Activated CD4-positive, alpha-beta memory T cell treated with anti-CD3 and anti-CD28 coated beads for 36 hours (primary cell): ENCODE measurements at regions not wholly inside any gene's neighbourhood (a gene's known extent, or its start where the extent isn't known, plus 50 kb on each side); places are given as distances from the start of the nearest gene placed in this dataset.

Experiments used
- CTCF ChIA-PET: fragments of 350-600 bp; sonication (Branson Sonifier 250); formaldehyde crosslinking; loops from one replicate; lab custom pipeline; 2021; ENCODE audit warnings: antibody characterized with exemption, inconsistent platforms; lab: Charles Lee
- POLR2A ChIA-PET: fragments of 350-600 bp; sonication (Branson Sonifier 250); formaldehyde crosslinking; loops from one replicate; lab custom pipeline; 2021; ENCODE audit warnings: antibody characterized with exemption; lab: Charles Lee
- DNase-seq: peaks from one replicate; pipeline ENCODE4 v3.0.0-alpha.2; 2020
- H3K27ac Mint-ChIP-seq: one replicate; pipeline ENCODE4 v1.8.0; 2021; ENCODE audit warnings: mixed read lengths
- H3K27me3 Mint-ChIP-seq: one replicate; pipeline ENCODE4 v1.8.0; 2021; ENCODE audit warnings: mixed read lengths
- H3K36me3 Mint-ChIP-seq: one replicate; pipeline ENCODE4 v1.8.0; 2021; ENCODE audit warnings: mixed read lengths
- H3K4me1 Mint-ChIP-seq: one replicate; pipeline ENCODE4 v1.8.0; 2021; ENCODE audit warnings: low read depth, mixed read lengths
- H3K4me3 Mint-ChIP-seq: one replicate; pipeline ENCODE4 v1.8.0; 2021; ENCODE audit warnings: mild to moderate bottlenecking, mixed read lengths
- H3K9me3 Mint-ChIP-seq: one replicate; pipeline ENCODE4 v1.8.0; 2021; ENCODE audit warnings: mixed read lengths
- intact Hi-C: fragments of 100-400 bp; cut with micrococcal nuclease; formaldehyde crosslinking; loops from one replicate; pipeline ENCODE4 v1.15.1; 2023

DNA sequence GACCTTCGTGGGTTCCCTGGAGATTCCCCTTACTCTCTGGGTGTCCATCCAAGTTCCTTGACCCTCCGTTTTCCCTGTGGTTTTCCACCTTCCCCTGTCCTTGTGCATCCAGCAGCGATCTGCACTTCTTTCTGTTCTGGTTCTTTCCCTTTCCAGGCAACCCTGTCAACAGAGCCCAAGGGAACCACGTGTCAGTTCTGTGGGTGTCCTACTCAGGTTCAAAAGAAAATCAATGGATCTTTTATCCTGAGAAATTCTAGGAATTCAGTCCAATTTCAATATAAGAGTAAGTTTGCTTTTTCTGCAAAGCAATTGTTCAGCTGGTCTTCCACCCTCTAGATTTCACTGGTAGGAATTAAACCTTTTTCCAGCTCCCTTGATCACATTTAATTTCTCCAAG lies 1394.8 kb upstream of the SLC10A2 start:
- ChIA-PET POLR2A (no interaction called here), CTCF (no interaction called here)
- intact Hi-C loops, result no loop called here
- Mint-ChIP-seq H3K36me3 (no peaks in the 10 kb centered on the region), H3K9me3 (no peaks in the 10 kb centered on the region), H3K27me3 (no peaks in the 10 kb centered on the region), H3K4me1 (no peaks in the 10 kb centered on the region), H3K4me3 (no peak overlapping the region), H3K27ac (no peak overlapping the region)
- DNase-seq, result no peak

GRCh38 chr13:104460554-104460953 lies 1394.3 kb upstream of the SLC10A2 start:
- Mint-ChIP-seq H3K27me3 (no peaks in the 10 kb centered on the region), H3K9me3 (no peaks in the 10 kb centered on the region), H3K4me3 (no peak overlapping the region), H3K4me1 (no peaks in the 10 kb centered on the region), H3K27ac (no peak overlapping the region), H3K36me3 (no peaks in the 10 kb centered on the region)
- intact Hi-C loops, result no loop called here
- ChIA-PET CTCF (no interaction called here), POLR2A (no interaction called here)
- DNase-seq, result no peak

GRCh38 chr13:104450006-104450405 lies 1383.8 kb upstream of the SLC10A2 start:
- ChIA-PET POLR2A (no interaction called here), CTCF (no interaction called here)
- Mint-ChIP-seq H3K27ac (no peak overlapping the region), H3K4me1 (no peaks in the 10 kb centered on the region), H3K9me3 (peaks cover 20% of the 10 kb centered on the region), H3K36me3 (no peaks in the 10 kb centered on the region), H3K27me3 (no peaks in the 10 kb centered on the region), H3K4me3 (no peak overlapping the region)
- intact Hi-C loops, result no loop called here
- no peak for DNase-seq

DNA sequence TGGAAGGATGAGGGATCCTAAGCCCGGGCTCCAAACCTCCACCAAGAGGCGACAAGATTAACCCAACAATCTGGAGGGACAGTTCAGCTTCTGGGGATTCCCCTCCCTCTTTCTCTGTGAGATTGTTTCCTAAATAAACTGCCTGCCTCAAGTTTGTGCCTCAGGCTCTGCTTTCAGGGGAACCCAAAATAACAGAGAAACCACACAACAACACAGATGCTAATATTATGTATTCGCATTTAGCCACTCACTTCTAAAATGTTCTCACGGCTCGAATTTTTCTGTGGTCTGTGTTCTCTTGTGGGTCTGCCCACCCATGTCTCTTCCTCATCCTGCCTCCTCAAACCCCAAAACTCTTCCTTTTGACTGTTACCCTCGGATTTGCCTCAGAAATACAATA lies 1381.1 kb upstream of the SLC10A2 start:
- Mint-ChIP-seq H3K9me3 (peaks cover 15% of the 10 kb centered on the region), H3K36me3 (no peaks in the 10 kb centered on the region), H3K4me3 (no peak overlapping the region), H3K4me1 (no peaks in the 10 kb centered on the region), H3K27me3 (no peaks in the 10 kb centered on the region), H3K27ac (no peak overlapping the region)
- no peak for DNase-seq
- ChIA-PET POLR2A (no interaction called here), CTCF (no interaction called here)
- intact Hi-C loops, result no loop called here

GRCh38 chr13:104442536-104442935 lies 1376.3 kb upstream of the SLC10A2 start:
- no peak for DNase-seq
- H3K4me1 Mint-ChIP-seq, result no peaks in the 10 kb centered on the region
- H3K36me3 Mint-ChIP-seq, result no peaks in the 10 kb centered on the region
- CTCF ChIA-PET, result no interaction called here
- H3K9me3 Mint-ChIP-seq, result peaks cover 5% of the 10 kb centered on the region
- H3K27me3 Mint-ChIP-seq, result no peaks in the 10 kb centered on the region
- H3K4me3 Mint-ChIP-seq, result no peak overlapping the region
- no peak overlapping the region for H3K27ac Mint-ChIP-seq
- intact Hi-C loops, result no loop called here
- POLR2A ChIA-PET, result no interaction called here

GRCh38 chr13:104436555-104436954 lies 1370.3 kb upstream of the SLC10A2 start:
- H3K4me1 Mint-ChIP-seq, result no peaks in the 10 kb centered on the region
- ChIA-PET CTCF (no interaction called here), POLR2A (no interaction called here)
- H3K27me3 Mint-ChIP-seq, result no peaks in the 10 kb centered on the region
- no peak overlapping the region for H3K4me3 Mint-ChIP-seq
- intact Hi-C loops, result no loop called here
- H3K9me3 Mint-ChIP-seq, result no peaks in the 10 kb centered on the region
- H3K27ac Mint-ChIP-seq, result no peak overlapping the region
- H3K36me3 Mint-ChIP-seq, result no peaks in the 10 kb centered on the region
- DNase-seq, result no peak

GRCh38 chr13:104431895-104432294 lies 1365.7 kb upstream of the SLC10A2 start:
- Mint-ChIP-seq H3K9me3 (peaks cover 3% of the 10 kb centered on the region), H3K4me3 (no peak overlapping the region), H3K27ac (no peak overlapping the region), H3K4me1 (no peaks in the 10 kb centered on the region), H3K36me3 (no peaks in the 10 kb centered on the region), H3K27me3 (no peaks in the 10 kb centered on the region)
- ChIA-PET CTCF (no interaction called here), POLR2A (no interaction called here)
- no peak for DNase-seq
- intact Hi-C loops, result no loop called here

DNA sequence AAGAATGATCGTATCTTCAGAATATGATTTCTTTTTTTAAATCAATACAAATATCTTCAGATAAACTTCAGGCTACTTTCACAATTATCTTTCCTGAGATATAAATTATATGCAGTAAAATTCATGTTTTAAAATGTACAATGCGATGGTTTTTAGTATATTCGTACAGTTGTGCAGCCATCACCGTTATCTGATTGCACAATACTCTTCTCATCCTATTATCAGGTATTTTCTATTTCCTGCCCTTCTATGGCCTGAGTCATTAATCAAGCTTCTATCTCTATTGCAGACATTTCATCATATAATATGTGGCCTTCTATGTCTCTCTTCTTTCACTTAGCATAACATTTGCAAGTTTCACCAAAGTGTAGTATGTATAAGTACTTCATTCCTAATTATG lies 1360.2 kb upstream of the SLC10A2 start:
- Mint-ChIP-seq H3K27me3 (no peaks in the 10 kb centered on the region), H3K27ac (no peak overlapping the region), H3K4me3 (no peak overlapping the region), H3K4me1 (no peaks in the 10 kb centered on the region), H3K9me3 (peaks cover 7% of the 10 kb centered on the region), H3K36me3 (no peaks in the 10 kb centered on the region)
- ChIA-PET CTCF (no interaction called here), POLR2A (no interaction called here)
- intact Hi-C loops, result no loop called here
- no peak for DNase-seq

GRCh38 chr13:104422668-104423067 lies 1356.5 kb upstream of the SLC10A2 start:
- no peaks in the 10 kb centered on the region for H3K27me3 Mint-ChIP-seq
- no peak overlapping the region for H3K4me3 Mint-ChIP-seq
- H3K9me3 Mint-ChIP-seq, result peaks cover 6% of the 10 kb centered on the region
- H3K36me3 Mint-ChIP-seq, result no peaks in the 10 kb centered on the region
- H3K27ac Mint-ChIP-seq, result no peak overlapping the region
- DNase-seq, result no peak
- ChIA-PET POLR2A (no interaction called here), CTCF (no interaction called here)
- intact Hi-C loops, result no loop called here
- no peaks in the 10 kb centered on the region for H3K4me1 Mint-ChIP-seq

DNA sequence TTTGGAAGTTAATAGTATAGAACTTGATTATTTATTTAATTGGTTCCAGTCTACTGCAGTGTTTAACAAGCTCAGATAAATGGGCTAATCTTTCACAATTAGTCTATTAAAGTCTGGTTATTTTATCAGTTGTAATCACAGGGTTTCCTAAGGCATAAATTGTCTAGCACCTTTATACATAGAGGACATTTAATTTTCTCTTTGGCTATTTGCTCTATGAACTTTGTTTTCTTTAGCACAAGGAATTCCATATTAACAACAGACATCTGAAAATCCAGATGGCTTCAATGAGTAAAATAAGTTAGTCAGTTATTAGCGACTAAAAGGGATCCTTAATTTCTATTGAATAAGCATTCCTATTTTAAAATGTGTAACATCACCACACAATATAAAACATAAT lies 1350.8 kb upstream of the SLC10A2 start:
- no peak overlapping the region for H3K27ac Mint-ChIP-seq
- H3K4me3 Mint-ChIP-seq, result no peak overlapping the region
- no peak for DNase-seq
- H3K27me3 Mint-ChIP-seq, result no peaks in the 10 kb centered on the region
- intact Hi-C loops, result no loop called here
- H3K4me1 Mint-ChIP-seq, result no peaks in the 10 kb centered on the region
- H3K9me3 Mint-ChIP-seq, result peaks cover 2% of the 10 kb centered on the region
- H3K36me3 Mint-ChIP-seq, result no peaks in the 10 kb centered on the region
- CTCF ChIA-PET, result no interaction called here
- POLR2A ChIA-PET, result no interaction called here

DNA sequence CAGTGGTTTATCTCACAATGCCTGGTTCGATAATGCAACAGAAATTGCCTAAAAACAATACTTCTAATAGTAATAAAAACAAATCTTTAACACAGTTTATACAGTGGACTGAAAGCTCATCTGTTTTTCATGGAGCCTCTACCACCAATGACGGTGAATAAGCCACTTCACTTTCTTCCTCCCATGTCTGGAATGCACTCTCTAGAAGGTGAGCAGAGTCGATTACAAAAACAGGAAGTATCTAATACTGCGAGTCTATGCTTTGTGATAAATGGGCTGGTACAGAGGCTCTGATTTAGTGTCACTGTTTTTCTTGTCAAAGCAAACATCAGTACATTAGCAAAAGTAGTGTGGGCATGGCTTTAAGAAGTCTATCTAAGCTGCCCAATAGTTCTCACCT lies 1348.6 kb upstream of the SLC10A2 start:
- H3K27ac Mint-ChIP-seq, result no peak overlapping the region
- no peaks in the 10 kb centered on the region for H3K4me1 Mint-ChIP-seq
- H3K4me3 Mint-ChIP-seq, result no peak overlapping the region
- peaks cover 2% of the 10 kb centered on the region for H3K9me3 Mint-ChIP-seq
- DNase-seq, result no peak
- intact Hi-C loops, result no loop called here
- no peaks in the 10 kb centered on the region for H3K27me3 Mint-ChIP-seq
- ChIA-PET POLR2A (no interaction called here), CTCF (no interaction called here)
- H3K36me3 Mint-ChIP-seq, result no peaks in the 10 kb centered on the region

DNA sequence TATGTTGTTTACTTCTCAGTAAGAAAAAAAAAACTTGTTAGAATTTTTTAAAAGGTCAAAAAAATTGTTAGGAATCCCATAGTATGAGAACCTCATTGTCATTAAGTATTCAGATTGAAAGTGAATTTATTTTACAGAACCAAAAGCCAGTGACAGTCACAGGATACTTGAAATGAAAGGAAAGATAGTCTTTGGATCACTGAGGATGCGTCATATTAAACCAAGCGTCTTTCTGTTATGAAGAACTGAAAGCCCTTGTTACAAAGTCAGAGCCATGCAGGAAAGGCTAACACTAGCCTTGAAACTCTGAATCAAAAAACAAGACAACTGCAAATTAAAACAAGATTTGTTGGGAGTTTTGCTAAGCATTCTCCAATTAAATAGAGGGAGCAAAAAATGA lies 1348.0 kb upstream of the SLC10A2 start:
- intact Hi-C loops, result no loop called here
- H3K9me3 Mint-ChIP-seq, result peaks cover 2% of the 10 kb centered on the region

DNA sequence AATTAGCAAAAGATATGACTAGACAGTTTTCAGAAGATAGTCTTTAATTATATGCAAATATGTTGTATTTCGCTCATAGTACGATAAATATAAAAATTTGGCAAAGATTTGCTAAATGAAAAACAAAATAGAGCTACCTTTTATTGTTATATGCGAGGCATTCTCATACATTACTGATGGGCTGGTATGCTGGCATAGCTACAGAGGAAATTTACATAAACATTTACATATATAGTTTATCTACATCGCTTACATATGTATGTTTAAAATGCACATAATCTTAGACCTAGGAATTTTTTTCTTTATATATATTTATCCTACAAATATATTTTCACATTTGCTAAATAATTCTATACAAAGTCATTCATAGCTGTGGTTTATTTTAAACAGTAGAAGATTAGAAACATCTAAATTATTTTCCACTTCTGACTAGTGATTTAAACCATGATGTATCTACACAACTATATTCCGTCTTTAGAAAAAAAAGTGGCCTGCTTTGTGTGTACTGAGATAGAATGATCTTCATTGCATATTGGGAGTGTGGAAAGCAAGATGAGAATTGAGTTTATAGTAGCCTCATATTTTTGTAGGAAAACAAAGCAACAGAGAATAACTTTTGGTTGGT lies 1345.0 kb upstream of the SLC10A2 start:
- H3K27me3 Mint-ChIP-seq, result no peaks in the 10 kb centered on the region
- ChIA-PET CTCF (no interaction called here), POLR2A (no interaction called here)
- intact Hi-C loops, result no loop called here
- H3K36me3 Mint-ChIP-seq, result no peaks in the 10 kb centered on the region
- H3K9me3 Mint-ChIP-seq, result peaks cover 3% of the 10 kb centered on the region
- DNase-seq, result no peak
- no peak overlapping the region for H3K27ac Mint-ChIP-seq
- H3K4me1 Mint-ChIP-seq, result no peaks in the 10 kb centered on the region
- H3K4me3 Mint-ChIP-seq, result no peak overlapping the region

More for the DNA sequence above, 1348.0 kb upstream of the SLC10A2 start:
- H3K27ac Mint-ChIP-seq, result no peak overlapping the region
- H3K4me3 Mint-ChIP-seq, result no peak overlapping the region
- DNase-seq, result no peak
- ChIA-PET CTCF (no interaction called here), POLR2A (no interaction called here)
- H3K27me3 Mint-ChIP-seq, result no peaks in the 10 kb centered on the region
- no peaks in the 10 kb centered on the region for H3K36me3 Mint-ChIP-seq
- H3K4me1 Mint-ChIP-seq, result no peaks in the 10 kb centered on the region
